A673 (cell line): ENCODE measurements at regions not wholly inside any gene's neighbourhood (a gene's known extent, or its start where the extent isn't known, plus 50 kb on each side); places are given as distances from the start of the nearest gene placed in this dataset.

ENCODE experiments used
- EZH2 ChIP-seq: fragments of 200-600 bp; sonication (generic); IDR thresholded peaks from 2 replicates; pipeline ENCODE4 v1.6.1; 2017; ENCODE audit warnings: borderline replicate concordance, low read depth, mild to moderate bottlenecking, mixed read lengths, antibody characterized with exemption, low read length; ENCODE audit not compliant: poor library complexity, severe bottlenecking
- TF ChIP-seq, protein P1 (sequence below): fragments of 300-800, 200-600 bp; sonication (generic); conservative IDR thresholded peaks from 2 replicates; pipeline ENCODE4 v1.5.1; 2017; ENCODE audit warnings: low read depth, mild to moderate bottlenecking, antibody characterized with exemption, low read length, moderate library complexity, mixed read lengths

DNA sequence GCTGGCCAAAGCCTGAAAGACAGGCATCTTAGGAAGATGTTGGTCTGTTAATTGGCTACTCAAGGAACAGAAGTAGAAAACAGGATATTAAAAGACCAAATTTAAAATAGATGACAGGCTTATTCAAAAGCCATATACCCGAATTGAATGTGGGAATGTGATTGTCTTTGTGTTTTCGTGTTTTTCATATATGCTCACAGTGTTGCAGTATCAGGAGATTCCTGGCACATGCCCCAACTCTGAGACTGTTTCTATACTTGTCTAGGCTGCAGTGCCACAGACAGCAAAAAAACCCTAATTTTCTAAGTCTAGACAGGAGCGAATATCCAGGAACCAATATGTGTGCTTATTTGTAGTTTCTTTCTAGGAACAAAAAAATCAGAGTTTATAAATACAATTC lies 57.4 kb upstream of the KRR1 start:
- TF ChIP-seq, protein P1, sequence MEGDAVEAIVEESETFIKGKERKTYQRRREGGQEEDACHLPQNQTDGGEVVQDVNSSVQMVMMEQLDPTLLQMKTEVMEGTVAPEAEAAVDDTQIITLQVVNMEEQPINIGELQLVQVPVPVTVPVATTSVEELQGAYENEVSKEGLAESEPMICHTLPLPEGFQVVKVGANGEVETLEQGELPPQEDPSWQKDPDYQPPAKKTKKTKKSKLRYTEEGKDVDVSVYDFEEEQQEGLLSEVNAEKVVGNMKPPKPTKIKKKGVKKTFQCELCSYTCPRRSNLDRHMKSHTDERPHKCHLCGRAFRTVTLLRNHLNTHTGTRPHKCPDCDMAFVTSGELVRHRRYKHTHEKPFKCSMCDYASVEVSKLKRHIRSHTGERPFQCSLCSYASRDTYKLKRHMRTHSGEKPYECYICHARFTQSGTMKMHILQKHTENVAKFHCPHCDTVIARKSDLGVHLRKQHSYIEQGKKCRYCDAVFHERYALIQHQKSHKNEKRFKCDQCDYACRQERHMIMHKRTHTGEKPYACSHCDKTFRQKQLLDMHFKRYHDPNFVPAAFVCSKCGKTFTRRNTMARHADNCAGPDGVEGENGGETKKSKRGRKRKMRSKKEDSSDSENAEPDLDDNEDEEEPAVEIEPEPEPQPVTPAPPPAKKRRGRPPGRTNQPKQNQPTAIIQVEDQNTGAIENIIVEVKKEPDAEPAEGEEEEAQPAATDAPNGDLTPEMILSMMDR: no peak
- no peak for TF ChIP-seq EZH2
